ENCODE measurements at regions not wholly inside any gene's neighbourhood (a gene's known extent, or its start where the extent isn't known, plus 50 kb on each side); places are given as distances from the start of the nearest gene placed in this dataset.

GRCh38 chrX:94123062-94123461 is 449.1 kb downstream of the FAM133A start:
- TF ChIP-seq, protein P1, sequence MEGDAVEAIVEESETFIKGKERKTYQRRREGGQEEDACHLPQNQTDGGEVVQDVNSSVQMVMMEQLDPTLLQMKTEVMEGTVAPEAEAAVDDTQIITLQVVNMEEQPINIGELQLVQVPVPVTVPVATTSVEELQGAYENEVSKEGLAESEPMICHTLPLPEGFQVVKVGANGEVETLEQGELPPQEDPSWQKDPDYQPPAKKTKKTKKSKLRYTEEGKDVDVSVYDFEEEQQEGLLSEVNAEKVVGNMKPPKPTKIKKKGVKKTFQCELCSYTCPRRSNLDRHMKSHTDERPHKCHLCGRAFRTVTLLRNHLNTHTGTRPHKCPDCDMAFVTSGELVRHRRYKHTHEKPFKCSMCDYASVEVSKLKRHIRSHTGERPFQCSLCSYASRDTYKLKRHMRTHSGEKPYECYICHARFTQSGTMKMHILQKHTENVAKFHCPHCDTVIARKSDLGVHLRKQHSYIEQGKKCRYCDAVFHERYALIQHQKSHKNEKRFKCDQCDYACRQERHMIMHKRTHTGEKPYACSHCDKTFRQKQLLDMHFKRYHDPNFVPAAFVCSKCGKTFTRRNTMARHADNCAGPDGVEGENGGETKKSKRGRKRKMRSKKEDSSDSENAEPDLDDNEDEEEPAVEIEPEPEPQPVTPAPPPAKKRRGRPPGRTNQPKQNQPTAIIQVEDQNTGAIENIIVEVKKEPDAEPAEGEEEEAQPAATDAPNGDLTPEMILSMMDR (conservative IDR thresholded peaks at IDR 0.05 in 1 of 2, IDR thresholded peaks at IDR 0.05 in 1 of 2; ENCODE audit: extremely low read depth in 1 of 2, insufficient read depth in 1 of 2, low read depth in 1 of 2, low read length in 2 of 2), result no peak
- TF ChIP-seq EZH2 (IDR thresholded peaks at IDR 0.05; ENCODE audit: borderline replicate concordance, low read length), result no peak
